HG03342 (cell line): ENCODE measurements at regions not wholly inside any gene's neighbourhood (a gene's known extent, or its start where the extent isn't known, plus 50 kb on each side); places are given as distances from the start of the nearest gene placed in this dataset.
"Not testable (repeated sequence)": the region's sequence is repeated elsewhere in the genome, so short reads cannot be mapped to it uniquely, and the experiment has no call there.

Experiments used
- ATAC-seq: cut with Tn5 transposase; IDR thresholded peaks from one replicate; pipeline ENCODE4 v1.9.1; 2021; ENCODE audit warnings: mild to moderate bottlenecking, moderate library complexity; ENCODE audit not compliant: unreplicated experiment

DNA sequence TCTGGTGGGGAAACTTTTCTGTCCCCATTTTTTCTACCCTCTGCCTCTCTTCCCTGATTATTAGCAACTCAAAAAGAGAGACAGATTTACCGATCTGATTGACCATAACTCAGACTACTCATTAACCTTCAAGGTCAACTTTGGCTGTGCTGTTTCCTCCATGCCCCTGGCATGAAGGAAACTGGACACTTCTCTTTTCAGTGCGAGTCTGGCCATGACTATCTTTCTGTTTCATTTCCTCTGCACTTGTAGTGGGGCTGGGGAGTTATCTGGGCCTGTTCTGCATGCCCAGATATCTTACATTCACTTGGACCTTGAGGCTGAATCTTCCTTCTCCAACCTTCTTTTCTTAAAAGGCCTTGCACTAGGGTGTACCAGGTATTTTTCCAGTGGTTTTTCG lies 76.9 kb upstream of the SLCO2A1 start:
- ATAC-seq = peak; percentile 70

DNA sequence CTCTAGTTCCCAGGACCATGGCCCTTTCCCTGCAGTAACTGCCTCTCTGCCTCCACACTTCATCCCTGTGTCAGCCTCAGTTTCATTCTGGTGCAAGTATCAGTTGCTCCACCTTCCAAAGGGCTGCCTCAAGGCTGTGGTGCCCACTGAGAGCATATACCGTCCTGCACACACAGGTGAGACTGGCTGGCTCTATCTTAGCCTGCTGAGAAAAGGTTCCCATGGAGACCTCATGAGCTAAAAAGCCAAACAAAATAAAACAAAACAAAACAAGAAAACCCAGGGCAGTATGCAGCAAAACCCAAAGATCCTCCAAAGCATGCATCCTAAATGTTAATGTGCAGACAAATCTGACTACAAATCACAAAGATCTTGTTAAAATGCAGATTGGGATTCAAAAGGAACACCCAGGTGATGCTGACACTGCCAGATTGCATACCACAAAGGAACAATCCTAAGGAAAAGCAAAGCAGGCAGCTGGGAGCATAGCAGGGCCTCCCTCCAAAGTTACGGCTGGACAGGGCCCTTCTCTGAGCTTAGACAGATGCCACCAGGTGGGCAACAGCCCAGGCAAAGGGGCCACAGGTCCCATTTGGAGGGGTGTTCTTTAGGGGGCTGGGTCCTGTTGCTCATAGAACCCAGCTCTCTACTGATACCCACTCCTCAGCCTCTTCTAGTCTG lies 76.3 kb upstream of the SLCO2A1 start:
- ATAC-seq = no peak

DNA sequence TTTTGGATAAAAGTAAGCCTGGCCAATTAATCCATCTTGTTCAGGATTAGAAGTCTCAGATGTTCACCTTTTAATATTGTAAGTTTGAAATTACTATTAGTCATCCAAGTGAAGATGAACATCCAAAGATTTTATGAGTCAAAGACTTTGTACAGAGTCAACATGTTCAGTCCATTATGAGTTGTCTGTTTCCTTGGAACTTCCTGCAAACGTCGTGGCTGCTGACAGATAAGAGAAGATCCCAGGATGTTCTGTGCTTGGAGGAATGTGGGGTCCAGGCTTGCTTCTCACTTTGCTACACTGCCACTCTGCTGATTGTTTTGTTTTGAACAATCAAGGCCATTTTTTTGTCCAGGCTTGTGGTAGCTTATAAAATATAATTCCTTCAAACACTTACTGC lies 74.3 kb upstream of the SLCO2A1 start:
- no peak for ATAC-seq

DNA sequence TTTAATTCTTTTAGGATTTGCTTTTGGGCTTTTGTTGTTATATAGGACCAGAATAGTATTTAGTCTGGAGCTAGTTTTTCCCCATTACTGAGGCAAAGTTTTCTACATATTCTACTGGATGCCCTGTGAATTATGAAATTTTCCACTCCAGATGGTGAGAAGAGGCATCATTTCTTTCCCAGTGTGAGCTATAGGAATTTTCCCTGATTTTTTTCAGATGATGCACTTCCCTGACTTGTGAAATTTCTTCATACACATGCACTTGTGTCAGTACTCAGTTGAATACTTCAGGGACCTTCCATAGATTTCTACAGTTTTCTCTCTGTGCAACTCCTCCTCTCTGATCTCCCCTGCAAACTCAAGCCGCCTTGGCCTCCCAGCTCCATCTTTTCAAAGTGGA lies 73.7 kb upstream of the SLCO2A1 start:
- ATAC-seq = no peak

DNA sequence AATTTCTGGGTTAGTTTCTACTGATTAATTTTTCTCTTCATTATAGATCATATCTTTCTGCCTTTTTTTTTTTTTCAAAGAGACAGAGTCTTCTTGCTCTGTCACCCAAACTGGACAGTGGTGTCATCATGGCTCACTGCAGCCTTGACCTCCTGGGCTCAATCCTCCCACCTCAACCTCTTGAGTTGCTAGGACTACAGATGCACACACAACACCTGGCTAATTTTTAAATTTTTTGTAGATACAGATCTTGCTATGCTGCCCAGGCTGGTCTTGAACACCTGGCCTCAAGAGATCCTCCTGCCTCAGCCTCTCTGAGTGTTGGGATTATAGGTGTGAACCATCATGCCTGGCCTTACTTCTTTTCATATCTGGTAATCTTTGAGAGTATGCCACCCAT lies 73.3 kb upstream of the SLCO2A1 start:
- ATAC-seq = no peak

DNA sequence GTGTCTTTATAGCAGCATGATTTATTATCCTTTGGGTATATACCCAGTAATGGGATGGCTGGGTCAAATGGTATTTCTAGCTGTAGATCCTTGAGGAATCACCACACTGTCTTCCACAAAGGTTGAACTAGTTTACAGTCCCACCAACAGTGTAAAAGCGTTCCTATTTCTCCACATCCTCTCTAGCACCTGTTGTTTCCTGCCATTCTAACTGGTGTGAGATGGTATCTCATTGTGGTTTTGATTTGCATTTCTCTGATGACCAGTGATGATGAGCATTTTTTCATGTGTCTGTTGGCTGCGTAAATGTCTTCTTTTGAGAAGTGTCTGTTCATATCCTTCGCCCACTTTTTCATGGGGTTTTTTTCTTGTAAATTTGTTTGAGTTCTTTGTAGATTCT lies 66.5 kb upstream of the SLCO2A1 start:
- not testable (repeated sequence) for ATAC-seq

DNA sequence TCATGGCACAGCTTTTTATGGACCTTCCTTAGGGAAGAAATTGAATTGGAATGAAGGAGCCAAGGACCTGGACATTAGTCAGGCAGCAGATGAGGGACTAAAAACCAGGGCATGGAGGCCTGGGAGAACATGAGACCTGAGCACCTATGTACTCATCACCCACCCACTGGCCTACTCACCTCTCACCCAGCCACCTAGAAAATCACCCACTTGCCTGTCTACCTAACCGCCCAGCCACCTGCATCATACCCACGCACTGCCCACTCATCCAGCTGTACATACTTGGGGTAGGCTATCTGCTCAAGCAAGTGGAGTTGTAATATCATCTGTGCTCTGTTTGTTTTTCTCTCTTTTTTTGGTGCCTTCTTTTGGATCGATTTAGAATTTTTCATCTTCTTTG lies 65.3 kb upstream of the SLCO2A1 start:
- ATAC-seq = no peak

DNA sequence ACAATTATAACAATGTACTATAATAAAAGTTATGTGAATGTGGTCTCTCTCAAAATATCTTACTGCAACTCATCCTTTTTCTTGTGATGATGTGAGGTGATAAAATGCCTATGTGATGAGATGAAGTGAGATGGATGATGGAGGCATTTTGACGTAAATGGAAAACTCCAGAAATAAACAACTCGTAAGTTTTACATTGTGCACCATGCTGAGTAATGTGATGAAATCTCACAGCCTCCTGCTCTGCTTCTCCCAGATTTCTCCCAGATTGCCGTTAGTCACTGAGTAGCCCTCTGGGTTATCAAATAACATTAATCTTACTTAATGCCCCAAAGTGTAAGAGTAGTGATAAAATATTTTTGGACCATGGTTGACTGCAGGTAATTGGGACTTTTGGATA lies 64.8 kb upstream of the SLCO2A1 start:
- ATAC-seq = no peak

DNA sequence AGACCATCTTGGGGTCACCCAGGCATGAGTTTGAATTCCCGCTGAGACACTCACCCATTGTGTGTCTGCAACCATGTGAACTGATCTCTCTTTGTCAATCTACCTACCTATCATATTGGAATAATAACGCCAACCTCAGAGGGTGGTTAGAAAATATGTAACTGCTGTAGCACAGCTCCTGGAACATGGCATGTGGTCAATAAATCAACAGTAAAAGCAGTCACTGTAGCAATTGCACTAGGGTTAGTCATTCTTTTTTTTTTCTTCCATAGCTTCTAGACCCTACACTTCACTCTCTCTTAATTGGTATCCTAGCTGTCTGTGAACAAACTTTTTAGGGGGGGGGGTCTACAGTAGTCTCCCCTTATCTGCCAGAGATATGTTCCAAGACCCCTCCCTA lies 64.2 kb upstream of the SLCO2A1 start:
- ATAC-seq = no peak

DNA sequence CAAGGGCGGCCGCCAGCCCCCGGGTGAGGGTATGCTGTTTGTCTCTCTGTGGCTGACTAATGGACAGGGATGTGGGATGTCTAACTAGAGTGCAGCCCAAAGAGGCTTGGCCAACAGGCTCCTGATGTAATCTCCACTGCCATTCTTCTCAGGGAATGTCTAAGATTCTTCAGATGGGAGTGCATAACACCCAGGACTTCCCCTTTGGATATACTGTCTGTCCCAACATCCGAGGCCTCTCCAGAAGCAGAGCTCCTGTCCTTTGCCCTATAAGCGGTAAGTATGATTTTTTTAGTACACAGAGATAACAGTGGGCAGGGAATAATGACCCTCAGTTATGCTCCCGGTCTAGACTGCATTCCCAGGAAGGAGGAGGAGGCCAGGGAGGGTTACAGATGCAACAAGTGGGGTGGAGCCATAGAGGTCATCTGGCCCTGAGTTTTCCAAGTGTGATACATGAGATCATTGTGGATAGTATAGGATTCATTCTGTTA lies 62.5 kb upstream of the SLCO2A1 start:
- ATAC-seq = no peak

DNA sequence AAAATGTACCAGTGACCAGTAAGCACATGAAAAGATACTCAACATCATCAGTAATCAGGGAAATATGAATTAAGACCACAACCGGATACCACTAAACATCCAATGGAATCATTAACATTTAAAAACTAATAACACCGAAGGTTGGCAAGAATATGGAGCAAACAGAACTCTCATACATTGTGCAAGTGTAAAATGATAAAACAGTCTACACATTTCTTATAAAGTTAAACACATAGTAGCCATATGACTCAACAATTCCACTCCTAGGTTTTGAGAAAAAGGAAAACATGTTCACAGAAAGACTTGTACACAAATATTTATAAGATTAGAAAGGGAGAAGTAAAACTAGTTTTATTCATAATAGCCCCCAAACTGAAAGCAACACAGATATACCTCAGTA lies 60.3 kb upstream of the SLCO2A1 start:
- ATAC-seq = no peak

DNA sequence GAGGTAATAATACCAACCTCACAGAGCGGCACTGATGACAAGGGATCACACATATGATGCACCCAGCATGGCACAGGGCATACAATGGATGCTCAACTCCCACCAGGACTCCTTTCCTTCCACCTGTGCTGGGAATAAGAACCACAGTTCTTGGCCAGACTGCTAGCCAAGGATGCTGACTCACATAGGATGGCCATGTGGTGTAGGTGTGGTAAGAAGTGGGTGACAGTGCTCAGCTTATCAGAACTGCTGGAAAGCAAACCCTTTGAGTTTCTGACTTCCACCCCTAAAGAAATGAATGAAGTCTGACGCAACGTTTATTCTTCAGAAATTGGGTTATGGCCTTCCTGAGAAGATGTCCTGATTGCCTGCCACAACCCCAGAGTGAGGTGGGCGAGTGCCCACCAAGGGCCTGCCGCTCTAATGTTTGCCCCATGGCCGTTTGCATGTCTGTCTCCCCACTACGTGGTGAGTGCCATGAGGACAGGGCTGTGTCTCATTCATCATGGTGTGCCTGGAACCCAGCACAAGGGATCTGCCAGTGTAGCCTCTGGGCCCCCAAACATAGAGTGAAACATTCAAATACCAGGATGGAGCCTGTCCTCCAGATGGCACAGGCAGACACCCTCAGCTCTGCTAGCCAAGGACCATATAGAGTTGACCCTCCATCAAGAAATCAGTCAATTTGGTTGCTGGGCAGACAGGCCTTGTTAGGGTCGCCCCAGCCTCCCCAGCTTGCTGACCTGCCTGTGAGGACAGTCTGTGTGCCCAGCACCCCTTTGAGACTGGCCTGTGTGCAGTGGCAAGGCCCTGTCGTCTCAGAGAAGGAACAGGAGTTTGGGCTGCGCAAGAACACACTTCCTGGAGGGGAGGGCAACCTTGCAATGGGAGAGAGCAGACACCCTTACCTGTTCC lies 57.6 kb upstream of the SLCO2A1 start:
- ATAC-seq = no peak

DNA sequence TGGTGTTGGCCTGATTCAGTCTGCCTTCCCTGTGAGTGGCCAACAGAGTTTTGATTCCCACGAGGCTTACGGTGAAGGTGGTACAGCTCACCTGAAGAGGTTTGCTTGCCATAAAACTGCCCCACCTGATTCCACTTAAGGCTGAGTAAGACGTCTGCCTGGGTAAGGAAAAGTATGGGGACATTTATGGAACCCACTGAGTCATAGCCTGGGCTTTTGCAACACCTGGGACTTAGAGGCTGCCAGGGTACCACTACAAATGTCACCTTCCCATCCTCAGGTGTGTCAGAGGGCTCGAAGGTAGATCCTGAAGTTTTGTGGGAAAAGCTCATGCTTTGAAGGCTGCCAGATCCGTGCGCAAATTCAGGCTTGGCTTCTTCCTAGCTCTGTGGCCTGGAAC lies 56.9 kb upstream of the SLCO2A1 start:
- no peak for ATAC-seq

DNA sequence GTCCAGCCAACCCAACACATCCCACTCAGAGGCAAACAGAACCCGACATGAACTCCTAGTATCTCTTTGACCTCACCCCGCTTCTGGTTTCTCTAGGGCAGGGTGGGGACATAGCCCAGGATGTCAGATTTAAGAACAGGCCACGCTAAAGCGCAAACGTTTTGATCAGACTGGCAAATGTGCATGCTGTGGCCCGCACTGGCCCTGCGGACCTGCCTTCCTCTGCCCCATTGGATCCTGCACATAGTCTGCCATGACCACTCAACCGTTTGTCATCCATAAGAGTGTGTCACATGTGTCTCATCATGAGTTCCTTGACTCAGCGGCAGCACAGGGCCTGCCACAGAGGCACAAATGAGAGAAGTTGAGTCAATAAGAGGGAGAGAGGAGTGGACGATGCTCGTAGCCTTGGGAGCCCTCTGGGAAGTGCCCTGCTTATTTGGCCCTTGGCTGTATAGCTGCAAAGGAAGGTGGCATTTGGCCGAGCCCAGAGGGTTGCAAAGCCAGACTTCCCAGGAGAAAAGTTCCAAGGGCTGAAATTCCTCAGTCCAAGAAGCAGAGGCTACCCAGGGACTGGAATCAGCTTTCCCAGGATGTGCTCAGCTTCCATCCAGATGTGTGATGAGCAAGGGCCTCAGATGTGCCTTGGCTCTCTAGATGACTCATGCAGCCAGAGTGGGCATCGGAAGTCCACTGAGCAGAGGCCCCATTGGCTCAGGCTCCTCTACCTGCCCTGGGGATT lies 55.5 kb upstream of the SLCO2A1 start:
- no peak for ATAC-seq

DNA sequence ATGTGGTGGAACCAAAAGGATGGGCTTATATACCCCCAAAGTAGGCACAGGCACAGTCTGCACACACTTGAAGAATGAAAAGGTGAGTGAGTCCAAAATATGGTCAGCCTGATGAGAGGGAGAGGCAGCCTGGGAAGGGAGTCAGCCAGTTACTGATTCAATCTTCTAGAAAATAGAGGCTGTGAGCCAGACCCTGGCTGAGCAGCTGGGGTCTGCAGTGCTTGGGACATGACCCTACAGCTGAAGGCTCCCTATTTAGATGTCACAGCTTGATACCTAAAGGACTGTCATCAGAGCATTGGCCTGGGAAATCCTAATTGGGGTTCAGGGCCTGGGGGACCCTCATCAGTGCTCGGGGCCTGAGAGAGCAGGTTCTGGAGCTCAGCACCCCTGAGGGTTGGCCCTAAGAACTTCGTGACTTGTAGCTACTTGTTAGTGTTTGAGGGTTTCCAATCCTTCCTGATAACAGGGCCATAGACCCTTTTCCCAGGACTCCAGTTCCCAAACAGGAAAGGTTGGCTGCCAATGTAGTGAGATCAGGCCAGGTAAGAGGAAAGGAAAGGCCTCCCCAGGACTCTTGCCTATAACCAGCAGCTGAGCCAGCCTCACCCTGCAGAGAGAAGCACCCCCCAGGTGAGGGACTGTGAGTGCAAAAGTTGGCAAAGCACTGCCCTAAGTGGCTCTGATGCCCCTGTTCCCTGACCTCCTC lies 54.7 kb upstream of the SLCO2A1 start:
- no peak for ATAC-seq

DNA sequence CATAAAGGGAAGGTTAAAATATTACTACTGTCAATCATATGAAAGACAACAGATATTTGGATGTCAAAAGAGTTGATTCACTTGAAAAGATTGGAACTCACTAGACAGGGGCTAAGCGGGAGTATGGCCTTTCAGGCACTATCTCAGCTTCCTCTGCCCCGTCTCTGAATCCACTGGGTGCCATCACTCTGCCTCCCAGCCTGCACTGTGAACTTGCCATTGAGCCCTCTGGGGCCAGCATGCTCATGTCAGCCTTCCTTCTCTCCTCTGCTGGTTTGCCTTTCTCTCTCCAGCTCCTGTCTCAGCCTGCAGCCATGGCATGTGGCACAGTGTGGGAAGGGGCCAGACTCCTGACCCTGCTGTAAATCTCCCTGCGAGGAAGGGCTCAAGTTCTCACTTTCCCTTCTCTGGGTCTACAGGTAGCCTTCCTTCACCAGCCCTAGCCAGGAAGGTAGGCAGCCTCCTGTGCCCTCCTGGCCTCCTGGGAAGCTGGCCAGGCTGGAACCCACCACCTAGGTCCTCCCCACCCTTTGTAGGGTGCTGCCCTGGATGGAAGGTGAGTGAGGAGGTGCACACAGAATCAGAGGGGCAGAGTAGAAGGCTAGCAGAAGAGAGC lies 54.0 kb upstream of the SLCO2A1 start:
- ATAC-seq = no peak

DNA sequence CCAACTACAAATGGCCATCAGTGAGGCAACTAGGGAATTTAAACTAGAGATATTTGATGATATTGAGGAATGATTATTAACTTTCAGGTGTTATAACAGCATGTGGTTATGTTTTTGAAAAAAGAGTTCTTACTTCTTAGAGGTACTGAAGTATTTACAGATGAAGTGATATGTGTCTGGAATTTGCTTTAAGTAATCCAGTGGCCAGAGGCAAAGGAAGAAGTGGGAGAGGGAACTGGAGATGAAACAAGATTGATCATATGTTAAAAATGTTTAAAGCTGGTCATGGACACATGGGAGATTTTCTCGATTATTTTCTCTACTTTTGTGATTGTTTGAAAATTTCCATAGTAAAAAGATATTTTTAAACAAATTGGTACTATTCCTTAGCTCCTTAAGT lies 53.3 kb upstream of the SLCO2A1 start:
- ATAC-seq = no peak

DNA sequence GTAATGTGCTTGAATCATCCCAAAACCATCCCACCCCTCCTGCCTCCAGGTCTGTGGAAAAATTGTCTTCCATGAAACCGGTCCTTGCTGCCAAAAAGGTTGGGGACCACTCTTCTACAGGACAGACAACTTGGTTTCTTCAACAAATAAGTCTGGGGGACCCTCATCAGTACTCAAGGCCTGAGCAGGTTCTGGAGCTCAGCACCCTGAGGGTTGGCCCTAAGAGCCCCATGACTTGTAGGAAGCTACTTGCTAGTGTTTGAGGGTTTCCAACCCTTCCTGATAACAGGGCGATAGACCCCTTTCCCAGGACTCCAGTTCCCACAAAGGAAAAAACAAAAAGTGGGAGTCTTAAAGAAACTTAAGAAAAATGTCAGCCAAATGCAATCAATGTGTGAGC lies 52.9 kb upstream of the SLCO2A1 start:
- ATAC-seq = no peak

DNA sequence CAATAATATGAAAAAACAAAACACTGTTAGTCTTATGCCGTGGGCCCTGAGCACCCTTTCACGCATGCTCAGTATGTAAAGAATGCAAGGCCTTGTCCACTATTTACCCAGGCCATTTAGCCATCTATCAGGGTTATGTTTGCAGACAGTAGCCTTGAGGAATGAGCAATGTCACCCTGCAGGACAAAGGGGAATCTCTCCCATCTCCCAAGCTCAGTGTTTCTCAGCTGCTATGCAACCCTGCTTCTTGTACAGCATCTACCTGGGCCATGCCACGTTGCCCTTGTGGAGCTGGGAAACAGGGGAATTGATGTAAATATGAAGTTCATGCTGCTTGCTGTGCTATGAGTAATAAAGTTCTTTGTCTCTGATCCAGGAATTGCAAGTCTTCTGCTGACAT lies 51.5 kb upstream of the SLCO2A1 start:
- ATAC-seq = no peak

DNA sequence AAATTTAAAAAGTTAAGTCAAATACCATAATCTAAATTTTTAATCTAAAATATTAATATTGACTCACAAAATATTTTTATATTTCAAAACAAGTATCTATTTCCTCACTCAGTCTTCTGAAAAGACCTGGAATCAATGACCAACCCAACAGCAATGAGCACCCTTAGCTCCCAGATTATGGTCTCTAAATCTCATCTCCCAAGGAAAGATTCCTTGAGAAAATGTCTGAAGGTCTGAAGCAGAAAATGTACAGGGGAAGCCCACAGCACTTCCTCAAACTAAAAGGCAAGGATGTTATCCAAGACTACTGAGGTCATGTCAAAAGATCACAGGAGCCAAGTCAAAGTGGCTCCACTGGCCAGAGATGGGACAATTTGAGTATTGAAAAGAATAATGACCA lies 51.0 kb upstream of the SLCO2A1 start:
- ATAC-seq = no peak

DNA sequence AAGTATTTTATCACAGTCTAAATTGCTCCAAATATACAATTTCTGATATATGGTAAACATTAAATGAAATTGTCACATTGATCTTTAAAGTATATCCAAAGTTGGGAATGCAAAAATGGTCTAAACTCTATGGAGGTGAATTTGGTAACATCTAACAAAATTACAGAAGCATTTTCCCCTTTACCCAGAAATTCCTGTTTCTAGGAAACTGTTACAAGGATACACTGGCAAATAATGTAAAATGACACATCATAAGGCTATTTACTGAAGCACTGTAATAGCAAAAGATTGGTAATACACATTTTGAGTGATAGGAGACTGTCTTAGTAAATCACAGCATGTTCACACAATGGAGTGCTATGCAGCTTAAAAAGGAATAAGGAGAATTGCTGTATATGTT lies 50.0 kb upstream of the SLCO2A1 start:
- no peak for ATAC-seq
